Lower leg skin (tissue), 4 donors: ENCODE measurements at regions not wholly inside any gene's neighbourhood (a gene's known extent, or its start where the extent isn't known, plus 50 kb on each side); places are given as distances from the start of the nearest gene placed in this dataset.

ENCODE experiments used
- DNase-seq, 2 donors: peaks; one replicate each; pipeline ENCODE4 v3.0.0-alpha.2; 2019; ENCODE audit warnings: low spot score in 2 of 2
- H3K4me3 ChIP-seq: fragments of 200-600 bp; sonication (generic); 2 replicates; pipeline ENCODE4 v1.5.1; 2017; ENCODE audit warnings: mild to moderate bottlenecking, low read depth; ENCODE audit not compliant: poor library complexity, severe bottlenecking
- POLR2A ChIP-seq, 2 donors: fragments of 450-650 bp; IDR thresholded peaks; one replicate each; pipeline ENCODE4 v1.6.1; 2016 to 2017; ENCODE audit warnings: antibody characterized with exemption in 2 of 2, mild to moderate bottlenecking in 1 of 2, moderate library complexity in 1 of 2
- WGBS, 2 donors: methylation state at CpG; one replicate each; pipeline ENCODE4 v1.1.5; 2018; 5-methylcytosine and 5-hydroxymethylcytosine counted together
- intact Hi-C: fragments of 100-400 bp; cut with DNase I; formaldehyde crosslinking; loops from one replicate; pipeline ENCODE4 v1.15.0; 2023; ENCODE audit warnings: low total_unique reads
- TF ChIP-seq, protein P1 (sequence below), 3 donors: fragments of 450-650 bp; IDR thresholded peaks; one replicate each; pipeline ENCODE4 v1.5.1; 2016; ENCODE audit warnings: antibody characterized with exemption in 3 of 3, mild to moderate bottlenecking in 3 of 3, moderate library complexity in 2 of 3

- no peak for TF ChIP-seq POLR2A (IDR thresholded peaks at IDR 0.05)
- TF ChIP-seq, protein P1, sequence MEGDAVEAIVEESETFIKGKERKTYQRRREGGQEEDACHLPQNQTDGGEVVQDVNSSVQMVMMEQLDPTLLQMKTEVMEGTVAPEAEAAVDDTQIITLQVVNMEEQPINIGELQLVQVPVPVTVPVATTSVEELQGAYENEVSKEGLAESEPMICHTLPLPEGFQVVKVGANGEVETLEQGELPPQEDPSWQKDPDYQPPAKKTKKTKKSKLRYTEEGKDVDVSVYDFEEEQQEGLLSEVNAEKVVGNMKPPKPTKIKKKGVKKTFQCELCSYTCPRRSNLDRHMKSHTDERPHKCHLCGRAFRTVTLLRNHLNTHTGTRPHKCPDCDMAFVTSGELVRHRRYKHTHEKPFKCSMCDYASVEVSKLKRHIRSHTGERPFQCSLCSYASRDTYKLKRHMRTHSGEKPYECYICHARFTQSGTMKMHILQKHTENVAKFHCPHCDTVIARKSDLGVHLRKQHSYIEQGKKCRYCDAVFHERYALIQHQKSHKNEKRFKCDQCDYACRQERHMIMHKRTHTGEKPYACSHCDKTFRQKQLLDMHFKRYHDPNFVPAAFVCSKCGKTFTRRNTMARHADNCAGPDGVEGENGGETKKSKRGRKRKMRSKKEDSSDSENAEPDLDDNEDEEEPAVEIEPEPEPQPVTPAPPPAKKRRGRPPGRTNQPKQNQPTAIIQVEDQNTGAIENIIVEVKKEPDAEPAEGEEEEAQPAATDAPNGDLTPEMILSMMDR (IDR thresholded peaks at IDR 0.05): no peak
- no peak overlapping the region for H3K4me3 ChIP-seq
- intact Hi-C loops: no loop called here
- WGBS, 2 donors: 88 to 89% methylated on average over 7 of the region's 7 CpGs
- DNase-seq: no peak
Observed at GRCh38 chr5:109939116-109939682, 249.5 kb downstream of the MAN2A1 start.

DNA sequence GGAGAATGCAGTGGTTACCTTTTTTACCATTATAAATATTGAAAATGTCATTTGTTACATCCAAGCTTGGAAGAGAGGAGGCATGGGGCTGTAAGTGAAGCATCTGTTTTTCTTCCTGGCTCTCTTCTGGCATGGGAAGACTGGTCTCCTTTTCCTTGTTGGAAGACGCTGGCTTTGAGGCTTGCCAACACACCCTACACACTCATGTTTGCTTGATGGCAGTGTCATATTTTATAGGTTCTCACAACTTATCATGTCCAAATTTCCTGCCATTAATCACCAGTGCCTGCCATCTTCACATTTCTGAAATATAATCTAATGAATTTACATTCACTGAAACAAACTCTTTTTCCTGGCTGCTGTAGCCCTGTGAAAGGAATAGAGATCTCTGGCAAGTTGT is 252.9 kb downstream of the MAN2A1 start:
- intact Hi-C loops: no loop called here
- TF ChIP-seq, protein P1 (IDR thresholded peaks at IDR 0.05): no peak
- TF ChIP-seq POLR2A (IDR thresholded peaks at IDR 0.05): no peak
- H3K4me3 ChIP-seq: no peak overlapping the region
- 29 to 33% methylated on average over 1 of the region's 1 CpG for WGBS, 2 donors
- DNase-seq: no peak

GRCh38 chr5:109943701-109944235 is 254.0 kb downstream of the MAN2A1 start:
- DNase-seq: no peak
- 70 to 73% methylated on average over 3 of the region's 3 CpGs for WGBS, 2 donors
- intact Hi-C loops: no loop called here
- TF ChIP-seq, protein P1 (IDR thresholded peaks at IDR 0.05): no peak
- no peak for TF ChIP-seq POLR2A (IDR thresholded peaks at IDR 0.05)
- H3K4me3 ChIP-seq: no peak overlapping the region

DNA sequence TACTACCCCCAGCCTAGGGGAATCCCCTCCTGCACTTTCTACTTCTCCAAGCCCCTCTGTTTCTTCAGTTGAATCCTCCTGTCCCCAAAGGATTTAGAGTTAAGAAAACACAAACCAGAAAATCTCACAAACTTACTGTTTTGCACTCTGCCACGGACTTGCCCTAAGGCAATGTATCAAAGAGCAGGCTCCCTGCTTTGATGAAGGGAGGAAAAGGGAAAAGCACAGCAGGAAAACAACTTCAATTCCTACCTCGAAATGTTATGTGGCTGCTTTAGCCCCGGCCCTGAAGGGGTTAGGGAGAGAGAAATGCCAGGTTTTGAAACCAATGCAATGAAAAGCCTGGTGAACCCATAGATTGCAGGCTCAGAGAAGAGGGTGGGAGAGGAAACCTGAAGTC is 254.7 kb downstream of the MAN2A1 start:
- no peak for DNase-seq
- no peak overlapping the region for H3K4me3 ChIP-seq
- 40 to 61% methylated on average over 3 of the region's 3 CpGs for whole genome bisulfite sequencing, 2 donors
- TF ChIP-seq, protein P1 (IDR thresholded peaks at IDR 0.05): no peak
- no peak for TF ChIP-seq POLR2A (IDR thresholded peaks at IDR 0.05)
- intact Hi-C loops: no loop called here

DNA sequence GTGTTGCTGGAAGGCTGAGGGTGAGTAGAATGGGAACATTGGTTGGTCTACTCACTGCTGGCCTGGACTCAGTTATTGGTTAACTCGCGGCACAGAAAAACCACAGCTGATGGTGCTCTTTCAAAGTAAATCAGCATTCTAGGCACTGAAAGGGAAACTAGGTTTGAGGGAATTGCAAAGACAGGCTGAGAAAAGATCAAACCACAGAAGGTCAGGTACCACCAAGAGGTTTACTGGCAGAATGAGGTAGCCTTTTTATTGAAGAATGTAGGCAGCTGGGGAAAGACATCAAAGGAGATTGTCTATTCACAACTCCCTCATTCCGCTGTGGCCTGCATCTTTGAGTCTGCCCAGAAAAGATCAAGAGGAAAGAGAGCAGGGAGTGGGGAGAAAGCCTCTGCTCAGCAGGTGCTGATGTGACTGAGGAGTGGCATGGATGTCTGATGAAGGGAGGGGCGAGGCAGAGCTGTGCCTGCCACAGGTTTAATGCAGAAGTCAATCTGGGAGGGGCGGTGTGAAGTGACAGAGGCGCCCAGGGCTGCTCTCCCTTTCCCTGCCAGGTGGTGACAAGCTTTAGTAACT is 255.5 kb downstream of the MAN2A1 start:
- 66 to 80% methylated on average over 6 of the region's 6 CpGs for WGBS, 2 donors
- no peak overlapping the region for H3K4me3 ChIP-seq
- TF ChIP-seq, protein P1 (IDR thresholded peaks at IDR 0.05): no peak
- no peak for DNase-seq
- intact Hi-C loops: no loop called here
